B cell (primary cell): ENCODE measurements at regions not wholly inside any gene's neighbourhood (a gene's known extent, or its start where the extent isn't known, plus 50 kb on each side); places are given as distances from the start of the nearest gene placed in this dataset.

Experiments
- ATAC-seq: fragments of 200-7000 bp; cut with Tn5 transposase; one replicate; pipeline ENCODE4 v1.10.0; 2021; ENCODE audit warnings: low read depth, mild to moderate bottlenecking, moderate number of reproducible peaks, moderate library complexity
- CTCF ChIA-PET: fragments of 350-600 bp; sonication (Branson Sonifier 250); formaldehyde crosslinking; loops from one replicate; lab custom pipeline; 2021; ENCODE audit warnings: antibody characterized with exemption, inconsistent platforms; lab: Charles Lee
- POLR2A ChIA-PET: fragments of 350-600 bp; sonication (Branson Sonifier 250); formaldehyde crosslinking; loops from one replicate; lab custom pipeline; 2021; ENCODE audit warnings: antibody characterized with exemption; lab: Charles Lee
- DNase-seq: peaks from one replicate; pipeline ENCODE4 v3.0.0; 2013
- H2AFZ ChIP-seq: 2 replicates; pipeline ENCODE4 v1.6.1; 2012; ENCODE audit warnings: mild to moderate bottlenecking, low read depth, low read length; ENCODE audit not compliant: insufficient read depth, poor library complexity, severe bottlenecking
- H3K27ac ChIP-seq, 2 donors: 1 replicate in 1 of 2; 2 replicates in 1 of 2; pipeline ENCODE4 v1.5.1; 2012 to 2013; ENCODE audit warnings: low read length in 2 of 2, mild to moderate bottlenecking in 2 of 2, moderate library complexity in 1 of 2
- H3K27me3 ChIP-seq, 4 experiments: fragments of 200-600 bp in 1 of 4; sonication (generic) in 1 of 4; replicated peaks in 1 of 4; 1 replicate in 2 of 4; 2 replicates in 2 of 4; pipeline versions ENCODE4 v1.6.1 to v1.7.0; 2013 to 2016; ENCODE audit warnings: low read length in 3 of 4, mild to moderate bottlenecking in 2 of 4, mixed read lengths in 1 of 4, moderate library complexity in 1 of 4; ENCODE audit not compliant: insufficient read depth in 4 of 4, control insufficient read depth in 3 of 4; ENCODE audit errors: control extremely low read depth in 1 of 4
- H3K36me3 ChIP-seq, 2 experiments: replicated peaks in 1 of 2; 1 replicate in 1 of 2; 2 replicates in 1 of 2; pipeline versions ENCODE4 v1.6.1 to v1.7.1; 2013; ENCODE audit warnings: low read length in 1 of 2; ENCODE audit not compliant: insufficient read depth in 2 of 2, control insufficient read depth in 1 of 2; ENCODE audit errors: control extremely low read depth in 1 of 2, extremely low read depth in 1 of 2
- H3K4me1 ChIP-seq, 2 donors: fragments of 200-600 bp in 1 of 2; sonication (generic) in 1 of 2; 1 replicate in 1 of 2; 2 replicates in 1 of 2; pipeline versions ENCODE4 v1.5.1 to v1.6.1; 2013 to 2017; ENCODE audit warnings: low read length in 2 of 2; ENCODE audit not compliant: control insufficient read depth in 2 of 2, insufficient read depth in 2 of 2
- H3K4me2 ChIP-seq: replicated peaks from 2 replicates; pipeline ENCODE3; 2012; ENCODE audit warnings: mild to moderate bottlenecking, low read depth, low read length; ENCODE audit not compliant: poor library complexity, severe bottlenecking
- H3K4me3 ChIP-seq, 5 experiments: fragments of 200-600 bp in 1 of 5; sonication (generic) in 1 of 5; 1 replicate in 3 of 5; 2 replicates in 2 of 5; pipeline versions ENCODE4 v1.5.1 to v1.7.0; 2011 to 2016; ENCODE audit warnings: low read length in 4 of 5, mild to moderate bottlenecking in 4 of 5, low read depth in 2 of 5, control low read depth in 1 of 5, moderate library complexity in 1 of 5; ENCODE audit not compliant: insufficient read depth in 1 of 5; ENCODE audit errors: control extremely low read depth in 1 of 5, extremely low read depth in 1 of 5
- H3K79me2 ChIP-seq: fragments of 200-600 bp; sonication (generic); one replicate; pipeline ENCODE4 v1.6.0; 2016; ENCODE audit warnings: low read length; ENCODE audit not compliant: control insufficient read depth, insufficient read depth
- H3K9ac ChIP-seq: fragments of 200-600 bp; sonication (generic); 2 replicates; pipeline ENCODE4 v1.6.1; 2017; ENCODE audit warnings: mild to moderate bottlenecking, low read length, moderate library complexity
- H3K9me3 ChIP-seq, 3 donors: one replicate each; pipeline versions ENCODE4 v1.6.1 to v1.7.1; 2013; ENCODE audit warnings: low read length in 2 of 3; ENCODE audit not compliant: control insufficient read depth in 2 of 3, insufficient read depth in 1 of 3; ENCODE audit errors: control extremely low read depth in 1 of 3
- H4K20me1 ChIP-seq: 2 replicates; pipeline ENCODE4 v1.6.0; 2012; ENCODE audit warnings: mild to moderate bottlenecking, low read length; ENCODE audit not compliant: insufficient read depth, control insufficient read depth, poor library complexity, severe bottlenecking
- H3K27ac Mint-ChIP-seq: one replicate; pipeline ENCODE4 v1.8.0; 2021; ENCODE audit warnings: mixed read lengths
- H3K27me3 Mint-ChIP-seq: one replicate; pipeline ENCODE4 v1.8.0; 2021; ENCODE audit warnings: mixed read lengths
- H3K4me1 Mint-ChIP-seq: one replicate; pipeline ENCODE4 v1.8.0; 2021; ENCODE audit warnings: mixed read lengths
- H3K4me3 Mint-ChIP-seq: one replicate; pipeline ENCODE4 v1.8.0; 2021; ENCODE audit warnings: mixed read lengths
- H3K9me3 Mint-ChIP-seq: one replicate; pipeline ENCODE4 v1.8.0; 2022; ENCODE audit warnings: mixed read lengths; ENCODE audit not compliant: insufficient read depth
- EZH2 ChIP-seq: IDR thresholded peaks from 2 replicates; pipeline ENCODE4 v1.6.1; 2012; ENCODE audit warnings: borderline replicate concordance, low read depth, mild to moderate bottlenecking, moderate library complexity, low read length; ENCODE audit not compliant: insufficient read depth, poor library complexity, severe bottlenecking
- WGBS: methylation state at CpG from one replicate; pipeline ENCODE4 v1.1.5; 2013; ENCODE audit warnings: missing lambda C conversion rate; ENCODE audit not compliant: insufficient coverage; 5-methylcytosine and 5-hydroxymethylcytosine counted together
- intact Hi-C: fragments of 100-400 bp; cut with micrococcal nuclease; formaldehyde crosslinking; loops from one replicate; pipeline ENCODE4 v1.10.0; 2022
- TF ChIP-seq, protein P1 (sequence below): fragments of 200-600 bp; IDR thresholded peaks from one replicate; pipeline ENCODE4 v1.8.0; 2022; ENCODE audit warnings: antibody characterized with exemption, mild to moderate bottlenecking

DNA sequence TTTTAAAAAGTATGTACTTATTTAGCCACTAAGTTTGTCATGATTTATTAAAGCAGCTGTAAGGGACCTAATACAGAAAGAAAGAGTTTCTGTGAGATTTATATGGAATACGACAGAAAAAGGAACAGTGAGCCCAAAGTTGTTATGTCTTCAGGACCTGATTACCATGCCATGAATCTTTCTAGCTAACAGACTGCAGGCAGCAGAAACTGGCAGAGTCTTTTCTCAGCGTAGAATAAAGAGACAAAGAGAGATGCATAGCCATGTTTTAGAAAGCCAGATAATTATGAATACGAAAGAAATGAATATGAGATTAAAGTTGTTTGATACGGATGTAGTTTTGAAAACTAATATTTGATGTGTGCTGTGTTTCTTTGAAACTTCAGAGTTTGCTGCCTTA lies 624.1 kb upstream of the ADGRB3 start:
- Histone ChIP-seq H3K36me3 (no peaks in the 10 kb centered on the region), H3K27me3 (no peaks in the 10 kb centered on the region), H3K4me3 (no peak overlapping the region), H3K4me1 (no peaks in the 10 kb centered on the region), H2AFZ (no peak overlapping the region), H3K79me2 (no peaks in the 10 kb centered on the region), H3K27ac (no peak overlapping the region), H3K4me2 (no peak overlapping the region), H3K9ac (no peak overlapping the region), H3K9me3 (peaks cover 0 to 2% (median 0%) of the 10 kb centered on the region in 3 donors), H4K20me1 (no peaks in the 10 kb centered on the region)
- WGBS, result 93% methylated on average over 3 of the region's 4 CpGs
- Mint-ChIP-seq H3K4me3 (no peak overlapping the region), H3K4me1 (no peaks in the 10 kb centered on the region), H3K9me3 (no peaks in the 10 kb centered on the region), H3K27ac (no peak overlapping the region), H3K27me3 (no peaks in the 10 kb centered on the region)
- CTCF ChIA-PET, result no interaction called here
- ATAC-seq (no peak), DNase-seq (no peak)
- POLR2A ChIA-PET, result no interaction called here
- intact Hi-C loops, result no loop called here
- TF ChIP-seq, protein P1, sequence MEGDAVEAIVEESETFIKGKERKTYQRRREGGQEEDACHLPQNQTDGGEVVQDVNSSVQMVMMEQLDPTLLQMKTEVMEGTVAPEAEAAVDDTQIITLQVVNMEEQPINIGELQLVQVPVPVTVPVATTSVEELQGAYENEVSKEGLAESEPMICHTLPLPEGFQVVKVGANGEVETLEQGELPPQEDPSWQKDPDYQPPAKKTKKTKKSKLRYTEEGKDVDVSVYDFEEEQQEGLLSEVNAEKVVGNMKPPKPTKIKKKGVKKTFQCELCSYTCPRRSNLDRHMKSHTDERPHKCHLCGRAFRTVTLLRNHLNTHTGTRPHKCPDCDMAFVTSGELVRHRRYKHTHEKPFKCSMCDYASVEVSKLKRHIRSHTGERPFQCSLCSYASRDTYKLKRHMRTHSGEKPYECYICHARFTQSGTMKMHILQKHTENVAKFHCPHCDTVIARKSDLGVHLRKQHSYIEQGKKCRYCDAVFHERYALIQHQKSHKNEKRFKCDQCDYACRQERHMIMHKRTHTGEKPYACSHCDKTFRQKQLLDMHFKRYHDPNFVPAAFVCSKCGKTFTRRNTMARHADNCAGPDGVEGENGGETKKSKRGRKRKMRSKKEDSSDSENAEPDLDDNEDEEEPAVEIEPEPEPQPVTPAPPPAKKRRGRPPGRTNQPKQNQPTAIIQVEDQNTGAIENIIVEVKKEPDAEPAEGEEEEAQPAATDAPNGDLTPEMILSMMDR, result no peak
- TF ChIP-seq EZH2, result no peak

DNA sequence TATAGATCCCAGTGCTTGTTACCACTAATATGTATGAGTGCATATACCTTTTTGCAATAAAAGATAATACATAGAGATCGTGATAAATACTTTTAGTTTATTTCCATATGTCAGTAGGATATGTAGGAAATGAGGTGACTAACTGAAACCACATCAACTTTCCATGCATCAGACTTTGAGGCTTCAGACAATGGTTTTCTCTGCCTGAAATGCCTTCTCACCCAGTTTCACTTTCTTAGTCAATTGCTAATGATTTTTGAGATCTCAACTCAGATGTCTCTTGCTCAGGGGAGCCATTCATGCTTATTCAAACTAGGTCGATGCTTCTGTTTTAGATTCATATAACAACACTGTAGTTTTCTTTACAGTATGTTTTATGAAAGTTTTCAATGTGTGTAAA lies 626.6 kb upstream of the ADGRB3 start:
- Histone ChIP-seq H3K36me3 (no peaks in the 10 kb centered on the region), H3K4me2 (no peak overlapping the region), H3K9ac (no peak overlapping the region), H4K20me1 (no peaks in the 10 kb centered on the region), H3K27me3 (no peaks in the 10 kb centered on the region), H3K79me2 (no peaks in the 10 kb centered on the region), H2AFZ (no peak overlapping the region), H3K4me1 (no peaks in the 10 kb centered on the region), H3K9me3 (peaks cover 0 to 2% (median 0%) of the 10 kb centered on the region in 3 donors), H3K4me3 (no peak overlapping the region), H3K27ac (no peak overlapping the region)
- DNase-seq (no peak), ATAC-seq (no peak)
- Mint-ChIP-seq H3K9me3 (no peaks in the 10 kb centered on the region), H3K27me3 (no peaks in the 10 kb centered on the region), H3K4me1 (no peaks in the 10 kb centered on the region), H3K4me3 (no peak overlapping the region), H3K27ac (no peak overlapping the region)
- CTCF ChIA-PET, result no interaction called here
- POLR2A ChIA-PET, result no interaction called here
- TF ChIP-seq, protein P1, result no peak
- TF ChIP-seq EZH2, result no peak
- intact Hi-C loops, result no loop called here
- no CpG with 5 or more reads among the region's 2 CpGs for WGBS
